ENCODE measurements at regions not wholly inside any gene's neighbourhood (a gene's known extent, or its start where the extent isn't known, plus 50 kb on each side); places are given as distances from the start of the nearest gene placed in this dataset.
"Not testable (repeated sequence)": the region's sequence is repeated elsewhere in the genome, so short reads cannot be mapped to it uniquely, and the experiment has no call there.

GRCh38 chr22:11028180-11028579, 4499.8 kb upstream of the OR11H1 start:
- not testable (repeated sequence) for TF ChIP-seq CTCF (conservative IDR thresholded peaks at IDR 0.05 in 1 of 2, IDR thresholded peaks at IDR 0.05 in 1 of 2; ENCODE audit: extremely low read depth in 1 of 2, insufficient read depth in 1 of 2, low read depth in 1 of 2, low read length in 2 of 2); EZH2 (IDR thresholded peaks at IDR 0.05; ENCODE audit: borderline replicate concordance, low read length)
